RWPE2 (cell line): ENCODE measurements at regions not wholly inside any gene's neighbourhood (a gene's known extent, or its start where the extent isn't known, plus 50 kb on each side); places are given as distances from the start of the nearest gene placed in this dataset.

Experiments used
- ATAC-seq: fragments of 200-7000 bp; cut with Tn5 transposase; 3 replicates; pipeline ENCODE4 v1.9.1; 2021; ENCODE audit warnings: low read depth
- DNase-seq: peaks from one replicate; pipeline ENCODE4 v3.0.0-alpha.2; 2020; ENCODE audit warnings: low spot score
- H3K27ac ChIP-seq: fragments of 450-650 bp; 2 replicates; pipeline ENCODE4 v1.5.1; 2017; ENCODE audit warnings: mild to moderate bottlenecking; ENCODE audit not compliant: poor library complexity, severe bottlenecking
- H3K27me3 ChIP-seq: fragments of 250-450 bp; sonication (Bioruptor Pico); 2 replicates; pipeline ENCODE4 v1.5.1; 2021; ENCODE audit warnings: mild to moderate bottlenecking, moderate library complexity; ENCODE audit not compliant: insufficient read depth, poor library complexity, severe bottlenecking
- H3K36me3 ChIP-seq: fragments of 250-450 bp; sonication (Bioruptor Pico); 2 replicates; pipeline ENCODE4 v1.5.1; 2020; ENCODE audit warnings: low read depth, mild to moderate bottlenecking, moderate library complexity
- H3K4me1 ChIP-seq: fragments of 250-450 bp; sonication (Bioruptor Pico); 2 replicates; pipeline ENCODE4 v1.5.1; 2021; ENCODE audit warnings: mild to moderate bottlenecking, moderate library complexity; ENCODE audit not compliant: insufficient read depth, poor library complexity, severe bottlenecking
- H3K4me3 ChIP-seq: fragments of 250-450 bp; sonication (Bioruptor Pico); 2 replicates; pipeline ENCODE4 v1.5.1; 2021; ENCODE audit warnings: mild to moderate bottlenecking, moderate library complexity; ENCODE audit not compliant: severe bottlenecking
- H3K9me3 ChIP-seq: fragments of 250-450 bp; sonication (Bioruptor Pico); 2 replicates; pipeline ENCODE4 v1.5.1; 2021; ENCODE audit warnings: mild to moderate bottlenecking, moderate library complexity; ENCODE audit not compliant: severe bottlenecking
- CTCF ChIP-seq: fragments of 450-650 bp; IDR thresholded peaks from one replicate; pipeline ENCODE4 v1.5.1; 2017; ENCODE audit warnings: mild to moderate bottlenecking, moderate library complexity; ENCODE audit not compliant: poor library complexity, severe bottlenecking

GRCh38 chr9:72431036-72431435, 66.0 kb upstream of the ZFAND5 start:
- Histone ChIP-seq H3K36me3 (no peaks in the 10 kb centered on the region), H3K4me3 (no peak overlapping the region), H3K9me3 (no peaks in the 10 kb centered on the region), H3K27me3 (no peaks in the 10 kb centered on the region), H3K4me1 (peaks cover 16% of the 10 kb centered on the region), H3K27ac (no peak overlapping the region)
- TF ChIP-seq CTCF, result no peak
- ATAC-seq (no peak), DNase-seq (no peak)

DNA sequence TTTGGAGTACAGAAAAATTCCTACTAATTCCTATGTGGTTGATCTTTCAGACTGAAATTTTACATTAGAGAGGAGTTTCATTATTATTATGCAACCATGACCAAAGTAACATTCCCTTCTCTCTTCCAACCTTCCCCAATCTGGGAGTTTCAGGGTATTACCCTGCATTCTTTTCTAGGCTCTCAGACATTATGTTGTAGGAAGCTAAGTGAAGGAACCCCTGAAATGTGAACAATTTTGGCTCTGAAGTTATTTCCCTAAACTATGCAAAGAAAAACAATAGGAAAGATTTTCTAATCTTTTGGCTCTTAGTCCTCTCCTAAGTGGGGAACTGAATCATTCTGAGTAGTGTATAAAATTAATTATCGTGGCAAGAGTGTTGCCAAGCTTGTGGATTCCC, 63.3 kb upstream of the ZFAND5 start:
- TF ChIP-seq CTCF, result no peak
- Histone ChIP-seq H3K9me3 (no peaks in the 10 kb centered on the region), H3K27me3 (no peaks in the 10 kb centered on the region), H3K36me3 (no peaks in the 10 kb centered on the region), H3K4me3 (no peak overlapping the region), H3K4me1 (peaks cover 6% of the 10 kb centered on the region), H3K27ac (no peak overlapping the region)
- ATAC-seq (no peak), DNase-seq (no peak)

DNA sequence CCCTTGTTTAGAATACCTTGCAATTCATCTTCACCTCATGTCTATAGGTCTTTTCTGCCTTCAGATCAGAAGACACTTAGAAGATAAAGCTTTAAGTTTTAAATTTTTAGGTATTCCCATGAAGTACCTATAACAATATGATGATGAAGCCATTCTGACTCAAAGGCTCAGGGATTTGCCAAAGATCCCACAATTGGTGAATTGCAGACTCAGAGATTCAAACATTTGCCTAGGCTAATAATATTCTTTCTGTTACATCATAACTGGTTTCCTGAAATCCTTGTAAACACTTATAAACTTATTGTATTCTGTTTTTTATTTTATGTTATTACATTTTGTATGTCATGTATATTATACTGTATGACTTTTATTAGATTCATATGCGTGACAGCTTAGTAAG, 62.8 kb upstream of the ZFAND5 start:
- Histone ChIP-seq H3K4me3 (no peak overlapping the region), H3K9me3 (no peaks in the 10 kb centered on the region), H3K27me3 (no peaks in the 10 kb centered on the region), H3K27ac (no peak overlapping the region), H3K4me1 (peaks cover 6% of the 10 kb centered on the region), H3K36me3 (no peaks in the 10 kb centered on the region)
- TF ChIP-seq CTCF, result no peak
- DNase-seq, result no peak
- ATAC-seq, result no peak

- Histone ChIP-seq H3K27me3 (no peaks in the 10 kb centered on the region), H3K9me3 (no peaks in the 10 kb centered on the region), H3K4me1 (no peaks in the 10 kb centered on the region), H3K36me3 (no peaks in the 10 kb centered on the region), H3K4me3 (no peak overlapping the region), H3K27ac (no peak overlapping the region)
- DNase-seq (no peak), ATAC-seq (no peak)
- TF ChIP-seq CTCF, result no peak
Observed at GRCh38 chr9:72424131-72424530, 59.1 kb upstream of the ZFAND5 start.

DNA sequence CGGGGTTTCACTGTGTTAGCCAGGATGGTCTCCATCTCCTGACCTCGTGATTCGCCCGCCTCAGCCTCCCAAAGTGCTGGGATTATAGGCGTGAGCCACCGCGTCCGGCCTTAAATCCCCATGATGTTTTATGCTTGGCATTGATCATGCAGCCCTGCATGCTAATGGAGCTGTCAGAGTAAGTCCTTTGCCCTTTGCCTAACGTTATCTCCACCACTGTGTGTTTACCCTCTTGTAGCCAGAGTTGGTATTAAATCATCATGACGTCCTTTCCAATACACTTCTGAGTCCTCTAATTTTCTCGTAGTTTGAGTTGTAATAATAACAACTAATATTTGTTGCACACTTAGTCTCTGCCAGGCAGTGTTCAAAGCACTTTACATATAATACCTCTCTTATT, 57.2 kb upstream of the ZFAND5 start:
- H3K27ac ChIP-seq, result no peak overlapping the region
- no peak for TF ChIP-seq CTCF
- H3K4me1 ChIP-seq, result no peaks in the 10 kb centered on the region
- DNase-seq (no peak), ATAC-seq (no peak)
- H3K27me3 ChIP-seq, result no peaks in the 10 kb centered on the region
- no peak overlapping the region for H3K4me3 ChIP-seq
- H3K9me3 ChIP-seq, result no peaks in the 10 kb centered on the region
- no peaks in the 10 kb centered on the region for H3K36me3 ChIP-seq
